OCI-LY1 (cell line): ENCODE measurements at regions not wholly inside any gene's neighbourhood (a gene's known extent, or its start where the extent isn't known, plus 50 kb on each side); places are given as distances from the start of the nearest gene placed in this dataset.

Source experiments
- CTCF ChIP-seq: fragments of 200-600 bp; sonication (generic), shearing (Covaris generic); IDR thresholded peaks from 2 replicates; pipeline ENCODE4 v1.5.1; 2017; ENCODE audit warnings: mild to moderate bottlenecking, antibody characterized with exemption, low read length, moderate library complexity, mixed read lengths
- EZH2 ChIP-seq: fragments of 200-600 bp; sonication (generic), shearing (Covaris generic); IDR thresholded peaks from 2 replicates; pipeline ENCODE4 v1.8.0; 2017; ENCODE audit warnings: borderline replicate concordance, mixed run types, mild to moderate bottlenecking, antibody characterized with exemption, low read length, moderate library complexity, mixed read lengths

- TF ChIP-seq CTCF: no peak
- no peak for TF ChIP-seq EZH2
These were observed 940.2 kb upstream of the ZEB2 start for GRCh38 chr2:145460112-145460511.
